ENCODE measurements at regions not wholly inside any gene's neighbourhood (a gene's known extent, or its start where the extent isn't known, plus 50 kb on each side); places are given as distances from the start of the nearest gene placed in this dataset.

DNA sequence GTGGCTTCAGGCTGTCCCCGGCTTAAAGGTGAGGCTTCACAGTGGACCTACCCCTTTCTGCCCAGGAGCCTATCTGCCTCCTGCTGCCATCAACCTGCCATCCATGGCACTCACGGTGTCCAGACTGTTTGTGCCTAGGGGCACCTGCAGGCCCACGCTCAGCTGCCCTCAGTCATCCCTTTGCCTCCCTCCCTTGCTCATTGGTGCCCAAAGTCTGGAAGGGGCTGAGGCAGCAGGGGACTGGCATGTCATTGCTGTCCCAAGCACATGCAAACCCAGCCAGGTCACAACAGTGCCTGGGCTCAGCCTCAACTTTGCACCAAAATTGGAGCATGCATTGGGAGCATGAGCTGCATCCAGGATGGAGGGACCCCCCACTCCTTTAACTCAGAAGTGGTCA is 1142.7 kb upstream of the NCAM2 start:
- Histone ChIP-seq H3K9me3 (peaks cover 0 to 10% (median 0%) of the 10 kb centered on the region in 11 donors), H3K4me3 (no peak overlapping the region), H3K36me3 (no peaks in the 10 kb centered on the region), H3K27ac (no peak overlapping the region), H3K4me1 (no peaks in the 10 kb centered on the region), H3K27me3 (no peaks in the 10 kb centered on the region)
- ATAC-seq (no peak), DNase-seq (no peak)
- TF ChIP-seq, protein P1, sequence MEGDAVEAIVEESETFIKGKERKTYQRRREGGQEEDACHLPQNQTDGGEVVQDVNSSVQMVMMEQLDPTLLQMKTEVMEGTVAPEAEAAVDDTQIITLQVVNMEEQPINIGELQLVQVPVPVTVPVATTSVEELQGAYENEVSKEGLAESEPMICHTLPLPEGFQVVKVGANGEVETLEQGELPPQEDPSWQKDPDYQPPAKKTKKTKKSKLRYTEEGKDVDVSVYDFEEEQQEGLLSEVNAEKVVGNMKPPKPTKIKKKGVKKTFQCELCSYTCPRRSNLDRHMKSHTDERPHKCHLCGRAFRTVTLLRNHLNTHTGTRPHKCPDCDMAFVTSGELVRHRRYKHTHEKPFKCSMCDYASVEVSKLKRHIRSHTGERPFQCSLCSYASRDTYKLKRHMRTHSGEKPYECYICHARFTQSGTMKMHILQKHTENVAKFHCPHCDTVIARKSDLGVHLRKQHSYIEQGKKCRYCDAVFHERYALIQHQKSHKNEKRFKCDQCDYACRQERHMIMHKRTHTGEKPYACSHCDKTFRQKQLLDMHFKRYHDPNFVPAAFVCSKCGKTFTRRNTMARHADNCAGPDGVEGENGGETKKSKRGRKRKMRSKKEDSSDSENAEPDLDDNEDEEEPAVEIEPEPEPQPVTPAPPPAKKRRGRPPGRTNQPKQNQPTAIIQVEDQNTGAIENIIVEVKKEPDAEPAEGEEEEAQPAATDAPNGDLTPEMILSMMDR (IDR thresholded peaks at IDR 0.05): no peak
- WGBS, 2 donors: 81 to 84% methylated on average over 3 of the region's 3 CpGs
- intact Hi-C loops (cut with DNase I): no loop called here

DNA sequence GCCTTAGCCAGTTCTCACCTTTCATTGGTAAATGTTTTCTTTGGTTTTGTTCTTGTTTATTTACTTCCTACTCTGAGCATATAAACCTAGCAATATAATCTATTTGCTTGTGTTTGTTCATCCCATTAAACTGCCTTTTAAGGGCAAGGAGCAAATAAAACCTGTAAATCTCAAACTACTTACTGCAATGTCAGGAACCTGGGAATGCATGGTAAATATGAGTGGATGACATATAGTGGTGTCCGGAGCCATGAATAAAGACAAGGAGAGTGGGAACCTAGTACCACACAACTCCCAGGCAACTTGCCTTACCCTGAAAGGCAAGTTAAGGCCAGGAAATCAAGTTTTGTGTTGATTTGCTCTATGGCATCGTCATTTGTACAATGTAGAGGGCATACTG is 1133.7 kb upstream of the NCAM2 start:
- 71 to 82% methylated on average over 2 of the region's 2 CpGs for WGBS, 2 donors
- H3K27ac ChIP-seq: no peak overlapping the region

DNA sequence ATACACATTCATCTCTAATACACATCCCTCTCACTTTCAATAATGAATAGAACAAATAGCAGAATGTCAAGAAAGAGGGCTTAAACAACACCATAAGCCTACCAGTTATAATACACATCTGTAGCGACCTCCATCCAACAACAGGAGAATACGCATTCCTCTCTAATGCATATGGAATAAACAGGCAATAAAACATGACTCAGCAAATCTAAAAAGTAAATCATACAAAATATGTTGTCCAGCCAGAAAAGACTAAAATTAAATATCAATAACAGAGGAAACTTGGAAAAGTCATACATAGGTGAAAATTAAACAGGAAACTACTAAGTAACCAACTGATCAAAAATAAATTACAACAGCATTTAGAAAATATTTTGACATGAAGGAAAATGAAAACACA is 1127.5 kb upstream of the NCAM2 start:
- 89 to 92% methylated on average over 2 of the region's 2 CpGs for WGBS, 2 donors
- Histone ChIP-seq H3K27me3 (no peaks in the 10 kb centered on the region), H3K36me3 (no peaks in the 10 kb centered on the region), H3K4me1 (no peaks in the 10 kb centered on the region), H3K4me3 (no peak overlapping the region), H3K27ac (no peak overlapping the region), H3K9me3 (peaks cover 0 to 18% (median 0%) of the 10 kb centered on the region in 11 donors)
- intact Hi-C loops (cut with DNase I): no loop called here
- TF ChIP-seq, protein P1 (IDR thresholded peaks at IDR 0.05): no peak
- DNase-seq: no peak
- ATAC-seq: no peak

More for the DNA sequence above, 1133.7 kb upstream of the NCAM2 start:
- TF ChIP-seq, protein P1 (IDR thresholded peaks at IDR 0.05): no peak
- ATAC-seq: no peak
- no peaks in the 10 kb centered on the region for H3K36me3 ChIP-seq
- H3K9me3 ChIP-seq: peaks cover 0 to 5% (median 0%) of the 10 kb centered on the region in 11 donors
- no peaks in the 10 kb centered on the region for H3K27me3 ChIP-seq
- intact Hi-C loops (cut with DNase I): no loop called here
- no peak for DNase-seq
- H3K4me1 ChIP-seq: no peaks in the 10 kb centered on the region
- no peak overlapping the region for H3K4me3 ChIP-seq

DNA sequence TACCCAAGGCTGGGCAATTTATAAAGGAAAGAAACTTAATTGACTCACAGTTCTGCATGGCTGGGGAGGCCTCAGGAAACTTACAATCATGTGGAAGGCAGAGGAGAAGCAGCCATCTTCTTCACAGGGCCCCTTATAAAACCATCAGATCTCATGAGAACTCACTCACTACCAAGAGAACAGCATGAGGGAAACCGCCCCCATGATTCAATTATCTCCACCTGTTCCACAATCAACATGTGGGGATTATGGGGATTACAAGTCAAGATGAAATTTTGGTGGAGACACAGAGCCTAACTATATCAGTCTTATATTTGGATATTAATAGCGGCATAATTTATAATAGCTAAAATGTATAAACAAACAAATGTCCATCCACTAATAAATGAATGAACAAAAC is 1123.7 kb upstream of the NCAM2 start:
- no peak for ATAC-seq
- Histone ChIP-seq H3K4me1 (no peaks in the 10 kb centered on the region), H3K36me3 (no peaks in the 10 kb centered on the region), H3K27me3 (no peaks in the 10 kb centered on the region), H3K27ac (no peak overlapping the region), H3K4me3 (no peak overlapping the region), H3K9me3 (peaks cover 0 to 23% (median 0%) of the 10 kb centered on the region in 11 donors)
- DNase-seq: no peak
- intact Hi-C loops (cut with DNase I): no loop called here
- TF ChIP-seq, protein P1 (IDR thresholded peaks at IDR 0.05): no peak
- 83 to 87% methylated on average over 2 of the region's 2 CpGs for WGBS, 2 donors
